Kasumi-1 (cell line): ENCODE measurements at regions not wholly inside any gene's neighbourhood (a gene's known extent, or its start where the extent isn't known, plus 50 kb on each side); places are given as distances from the start of the nearest gene placed in this dataset.
"Not testable (repeated sequence)": the region's sequence is repeated elsewhere in the genome, so short reads cannot be mapped to it uniquely, and the experiment has no call there.

ENCODE experiments used
- DNase-seq, 2 experiments: peaks; one replicate each; lab custom pipeline; 2025; lab: John Stamatoyannopoulos, UW

- no peak for DNase-seq
Observed at GRCh38 chr13:88717946-88718345, 1046.8 kb downstream of the SLITRK5 start.

- DNase-seq: no peak
Observed at GRCh38 chr13:88718781-88719180, 1047.6 kb downstream of the SLITRK5 start.

DNA sequence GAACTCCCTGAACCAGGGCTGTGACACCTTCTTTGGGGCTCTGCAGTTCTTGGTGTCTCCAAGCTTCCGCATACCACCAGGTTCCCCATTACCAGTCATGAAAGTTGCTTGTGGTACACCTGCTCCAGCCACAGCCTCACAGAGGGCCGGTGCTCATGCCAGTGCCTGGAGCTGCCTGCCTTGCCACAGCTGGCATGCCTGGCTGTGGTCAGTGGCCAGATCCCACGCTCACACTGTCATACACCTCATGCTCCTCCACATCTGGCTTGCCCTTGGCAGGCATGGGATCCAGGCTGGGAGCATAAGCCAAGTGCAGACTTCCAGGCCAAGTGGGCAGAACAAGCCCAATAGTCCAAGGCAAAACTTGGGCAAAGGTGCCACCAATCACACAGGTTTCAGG is 1054.9 kb downstream of the SLITRK5 start:
- DNase-seq: no peak

DNA sequence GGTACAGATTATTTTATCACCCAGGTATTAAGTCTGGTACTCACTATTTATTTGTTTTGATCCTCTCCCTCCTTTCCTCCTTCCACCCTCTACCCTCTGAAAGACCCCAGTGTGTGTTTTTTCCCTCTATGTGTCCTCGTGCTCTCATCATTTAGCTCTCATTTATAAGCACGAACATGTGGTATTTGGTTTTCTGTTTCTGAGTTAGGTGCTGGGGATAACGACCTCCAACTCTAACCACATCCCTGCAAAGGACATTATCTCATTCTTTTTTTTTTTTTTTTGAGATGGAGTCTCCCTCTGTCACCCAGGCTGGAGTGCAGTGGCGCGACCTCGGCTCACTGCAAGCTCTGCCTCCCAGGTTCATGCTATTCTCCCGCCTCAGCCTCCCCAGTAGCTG is 1056.1 kb downstream of the SLITRK5 start:
- DNase-seq: not testable (repeated sequence)

DNA sequence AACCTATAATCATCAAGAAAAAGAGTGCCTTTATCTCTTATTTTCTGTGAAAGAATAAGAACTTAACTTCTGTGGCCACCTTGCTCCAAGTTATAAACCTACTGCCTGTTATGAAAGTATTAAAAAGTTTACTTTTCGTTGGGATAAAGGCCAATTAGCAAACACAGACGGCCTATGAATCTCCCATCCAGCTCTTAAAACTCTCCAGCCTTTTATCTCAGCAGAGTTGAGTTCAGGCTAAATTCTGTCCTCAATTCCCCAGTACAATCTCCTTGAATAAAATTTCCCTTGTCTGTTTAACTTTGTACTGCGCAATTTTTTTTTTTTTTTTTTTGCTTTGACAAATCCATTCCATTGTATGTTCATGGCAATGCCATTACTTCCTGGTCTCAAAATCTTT is 1058.4 kb downstream of the SLITRK5 start:
- DNase-seq: no peak

DNA sequence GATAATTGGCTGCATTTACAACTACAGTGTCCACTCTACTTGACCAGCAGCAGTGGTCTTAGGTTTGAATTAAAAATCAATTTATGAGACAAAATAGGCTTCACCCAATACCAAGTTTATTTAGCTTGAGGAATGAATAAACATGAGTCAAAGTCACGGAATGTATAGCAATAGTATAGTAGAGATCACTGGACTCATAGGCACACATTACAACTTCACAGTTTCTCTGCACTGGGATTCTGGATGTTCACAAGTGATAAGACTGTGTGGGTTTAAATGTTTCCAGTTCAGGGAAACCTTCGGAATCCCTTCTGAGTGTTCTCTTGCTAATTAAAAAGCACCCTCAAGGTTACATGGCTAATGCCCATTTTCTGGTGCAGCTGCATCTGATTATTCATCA is 1064.9 kb downstream of the SLITRK5 start:
- no peak for DNase-seq

DNA sequence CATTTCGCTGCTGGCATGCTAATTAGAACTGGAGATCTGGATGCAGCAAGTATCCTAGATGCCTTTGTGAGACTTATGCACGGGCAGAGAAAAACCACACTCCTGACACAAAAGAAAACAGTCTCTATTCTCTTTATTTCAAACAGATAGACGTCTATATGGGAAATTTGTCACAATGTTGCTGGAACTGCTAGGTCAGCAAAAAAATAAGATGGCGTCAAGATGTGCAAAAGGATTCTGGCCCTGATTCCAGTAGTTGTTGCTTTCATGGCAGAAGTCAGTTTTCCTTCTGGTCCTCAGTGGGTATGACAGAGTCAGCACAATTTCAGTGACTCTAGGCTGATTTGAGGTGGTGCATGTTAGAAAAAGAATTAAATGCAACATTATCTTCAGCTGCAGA is 1068.0 kb downstream of the SLITRK5 start:
- no peak for DNase-seq

DNA sequence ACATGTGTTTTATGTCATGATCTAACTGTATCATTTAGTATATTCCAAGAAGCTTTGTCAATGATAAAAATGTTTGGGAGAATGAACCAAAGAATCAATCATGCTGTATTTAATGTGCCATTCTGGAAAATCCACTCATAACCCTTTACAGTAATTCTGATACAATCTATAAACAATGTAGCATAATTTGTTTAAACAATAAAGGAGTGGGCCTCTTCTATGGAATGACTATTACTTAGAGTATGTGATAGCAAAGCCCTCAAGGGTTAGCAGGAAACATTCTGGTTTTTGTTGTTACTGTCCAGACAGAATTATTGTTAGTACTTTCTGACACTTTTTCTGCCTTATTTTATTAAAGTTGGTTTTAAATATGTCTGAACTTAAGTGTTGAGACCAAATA is 1073.1 kb downstream of the SLITRK5 start:
- DNase-seq: no peak

GRCh38 chr13:88745011-88745410 is 1073.8 kb downstream of the SLITRK5 start:
- DNase-seq: no peak

GRCh38 chr13:88752041-88752440 is 1080.9 kb downstream of the SLITRK5 start:
- no peak for DNase-seq

- no peak for DNase-seq
Observed at GRCh38 chr13:88754141-88754540, 1083.0 kb downstream of the SLITRK5 start.

GRCh38 chr13:88761145-88761544 is 1090.0 kb downstream of the SLITRK5 start:
- no peak for DNase-seq

GRCh38 chr13:88764103-88764502 is 1092.9 kb downstream of the SLITRK5 start:
- DNase-seq: no peak

DNA sequence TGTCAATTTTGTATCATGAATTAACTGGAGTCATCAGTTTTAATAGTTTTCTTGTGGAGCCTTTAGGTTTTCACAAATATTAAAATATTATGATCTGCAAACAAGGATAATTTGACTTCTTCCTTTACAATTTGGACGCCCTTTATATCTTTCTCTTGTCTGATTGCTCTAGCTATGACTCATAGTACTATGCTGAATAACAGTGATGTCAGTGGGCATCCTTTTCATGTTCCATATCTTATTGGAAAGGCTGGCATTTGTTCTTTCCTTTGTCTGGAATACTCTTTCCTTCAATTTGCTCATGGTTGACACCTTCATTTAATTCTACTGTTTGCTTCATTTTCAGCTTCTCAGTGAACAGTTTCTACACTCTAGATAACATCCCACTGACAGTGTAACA is 1129.3 kb downstream of the SLITRK5 start:
- DNase-seq: no peak

- no peak for DNase-seq
Observed at GRCh38 chr13:88801361-88801760, 1130.2 kb downstream of the SLITRK5 start.

- DNase-seq: no peak
Observed at GRCh38 chr13:88802886-88803285, 1131.7 kb downstream of the SLITRK5 start.

GRCh38 chr13:88806438-88806837 is 1135.3 kb downstream of the SLITRK5 start:
- no peak for DNase-seq

DNA sequence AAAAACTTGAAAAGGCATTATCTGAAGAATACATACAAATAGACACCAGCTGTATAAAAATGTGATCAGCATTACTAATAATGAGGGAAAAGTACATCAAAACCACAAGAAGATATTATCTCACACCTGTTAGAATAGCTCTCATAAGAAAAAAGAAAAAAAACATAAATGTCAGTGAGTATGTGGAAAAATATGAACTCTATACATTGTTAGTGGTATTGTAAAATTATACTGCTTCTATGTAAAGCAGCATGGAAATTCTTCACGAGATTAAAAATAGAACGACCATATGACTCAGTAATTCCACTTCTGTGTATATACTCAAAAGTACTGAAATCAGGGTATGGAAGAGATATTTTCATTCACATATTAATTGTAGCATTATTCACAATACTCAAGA is 1146.4 kb downstream of the SLITRK5 start:
- no peak for DNase-seq

DNA sequence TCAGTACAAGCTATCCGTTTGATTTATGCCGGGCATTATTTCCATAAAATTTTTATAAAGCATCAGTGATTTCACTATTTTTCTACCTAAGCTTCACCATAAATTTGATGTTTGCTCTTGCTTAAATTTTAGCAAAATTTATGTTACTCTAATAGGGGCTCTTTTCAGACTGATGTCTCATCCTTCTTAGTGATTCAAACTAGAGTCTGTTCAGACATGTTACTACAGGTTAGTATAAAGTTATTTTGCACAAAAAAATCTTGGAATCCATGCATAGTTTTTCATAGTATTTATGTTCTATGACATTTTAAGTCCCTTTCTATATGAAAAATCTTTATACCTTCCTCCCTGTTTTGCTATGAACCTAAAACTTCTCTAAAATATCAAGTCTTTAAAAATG is 1151.9 kb downstream of the SLITRK5 start:
- DNase-seq: no peak

DNA sequence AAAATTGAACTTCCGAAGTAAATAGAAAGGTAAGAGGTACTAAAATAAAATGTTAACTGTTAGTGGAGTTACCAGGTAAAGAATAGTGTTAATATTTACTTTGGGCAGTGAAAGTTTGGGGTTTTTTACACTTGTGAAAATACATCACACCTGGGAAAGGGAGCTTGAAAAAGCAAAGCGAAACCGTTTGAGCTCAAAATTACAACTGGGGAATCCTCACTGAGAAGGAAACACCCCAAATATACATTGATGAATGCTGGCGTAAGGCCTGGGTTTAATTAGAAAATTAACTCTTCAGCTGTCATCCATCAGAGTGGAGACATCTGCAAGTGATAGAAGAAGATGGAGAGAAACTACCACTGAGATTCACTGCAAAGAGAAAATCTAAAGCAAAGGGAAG is 1153.0 kb downstream of the SLITRK5 start:
- DNase-seq: no peak

- DNase-seq: no peak
Observed at GRCh38 chr13:88840085-88840484, 1168.9 kb downstream of the SLITRK5 start.

DNA sequence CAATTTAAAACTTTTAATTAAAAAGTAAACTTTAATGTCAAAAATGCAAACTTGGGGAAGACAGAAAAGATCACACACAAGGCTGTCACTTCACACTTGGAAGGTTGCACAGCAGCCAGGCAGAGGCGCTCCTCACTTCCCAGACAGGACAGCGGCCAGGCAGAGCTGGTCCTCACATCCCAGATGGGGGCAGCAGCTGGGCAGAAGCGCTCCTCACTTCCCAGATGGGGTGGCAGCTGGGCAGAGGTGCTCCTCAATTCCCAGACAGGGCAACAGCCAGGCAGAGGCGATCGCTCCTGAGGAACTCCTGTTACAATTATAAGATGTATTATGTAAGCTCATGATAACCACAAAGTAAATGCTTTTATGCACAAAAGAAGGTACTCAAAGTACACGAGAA is 1181.1 kb downstream of the SLITRK5 start:
- not testable (repeated sequence) for DNase-seq

GRCh38 chr13:88857256-88857655 is 1186.1 kb downstream of the SLITRK5 start:
- no peak for DNase-seq

DNA sequence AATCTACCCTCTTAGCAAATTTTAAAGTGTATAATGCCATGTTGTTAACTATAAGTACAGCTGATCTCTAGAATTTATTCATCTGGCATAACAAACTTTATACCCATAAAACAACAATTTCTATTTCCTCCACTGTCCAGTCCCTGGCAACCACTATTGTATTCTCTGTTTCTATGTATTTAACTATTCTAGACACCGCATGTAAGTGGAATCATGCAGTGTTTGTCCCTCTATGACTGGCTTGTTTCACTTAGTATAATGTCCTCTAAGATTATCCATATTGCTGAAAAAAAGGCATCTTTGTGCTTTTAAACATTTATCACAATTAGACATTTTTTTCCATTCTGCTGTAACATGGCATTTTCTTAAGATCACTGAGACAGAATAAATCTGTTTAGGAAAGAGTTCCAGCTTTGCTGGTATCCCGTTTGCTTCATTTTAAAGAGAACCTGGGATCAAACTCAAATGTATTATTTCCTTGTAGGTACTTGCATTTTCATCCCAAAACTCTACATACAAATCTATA is 1191.0 kb downstream of the SLITRK5 start:
- DNase-seq: no peak

DNA sequence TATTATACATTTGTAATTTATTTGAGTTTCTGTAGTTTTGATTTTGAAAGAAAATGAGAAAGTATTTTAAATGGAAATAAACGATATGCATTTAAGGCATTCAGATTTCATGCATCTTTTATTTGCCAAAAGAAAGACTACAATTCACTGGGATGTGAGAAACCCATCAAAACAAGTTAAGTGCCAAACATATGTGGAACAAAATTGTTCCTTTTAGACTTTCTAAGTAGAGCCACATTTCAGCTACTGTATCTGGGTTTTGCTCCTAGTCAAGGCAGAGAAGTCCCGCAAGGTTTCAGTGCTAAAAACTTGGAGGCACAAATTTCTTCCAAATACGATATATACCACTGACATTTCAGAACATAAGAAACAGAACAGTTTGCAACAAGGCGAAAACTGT is 1191.9 kb downstream of the SLITRK5 start:
- no peak for DNase-seq
